WTC11 (cell line): ENCODE measurements at regions not wholly inside any gene's neighbourhood (a gene's known extent, or its start where the extent isn't known, plus 50 kb on each side); places are given as distances from the start of the nearest gene placed in this dataset.

Experiments used
- ATAC-seq: fragments of 200-7000 bp; cut with Tn5 transposase; 2 replicates; pipeline ENCODE4 v1.10.0; 2021; ENCODE audit warnings: mild to moderate bottlenecking, moderate library complexity
- CTCF ChIA-PET: fragments of 300-600 bp; sonication (Branson Sonifier 250); formaldehyde crosslinking; loops from one replicate; lab custom pipeline; 2021; ENCODE audit warnings: antibody characterized with exemption; lab: Charles Lee
- POLR2A ChIA-PET: fragments of 350-600 bp; sonication (Branson Sonifier 250); formaldehyde crosslinking; loops from one replicate; lab custom pipeline; 2021; ENCODE audit warnings: antibody characterized with exemption; lab: Charles Lee
- DNase-seq: peaks from one replicate; pipeline ENCODE4 v3.0.0; 2021; ENCODE audit warnings: low spot score
- H3K27ac Mint-ChIP-seq: 2 replicates; pipeline ENCODE4 v1.8.0; 2021; ENCODE audit warnings: mixed read lengths
- H3K27me3 Mint-ChIP-seq: 2 replicates; pipeline ENCODE4 v1.8.0; 2021; ENCODE audit warnings: low read depth, mild to moderate bottlenecking, moderate library complexity, mixed read lengths
- H3K36me3 Mint-ChIP-seq: 2 replicates; pipeline ENCODE4 v1.8.0; 2021; ENCODE audit warnings: mixed read lengths
- H3K4me1 Mint-ChIP-seq: 2 replicates; pipeline ENCODE4 v1.8.0; 2022; ENCODE audit warnings: mixed read lengths
- H3K4me3 Mint-ChIP-seq: 2 replicates; pipeline ENCODE4 v1.8.0; 2021; ENCODE audit warnings: mild to moderate bottlenecking, moderate library complexity, mixed read lengths
- H3K9me3 Mint-ChIP-seq: 2 replicates; pipeline ENCODE4 v1.8.0; 2021; ENCODE audit warnings: mixed read lengths
- AFF4 ChIP-seq: sonication (generic); formaldehyde crosslinking; IDR thresholded peaks from 2 replicates; pipeline ENCODE4 v1.8.1; 2023; ENCODE audit warnings: mild to moderate bottlenecking, missing genetic modification reagents, borderline replicate concordance
- ATF1 ChIP-seq: sonication (generic); formaldehyde crosslinking; IDR thresholded peaks from 2 replicates; pipeline ENCODE4 v1.8.1; 2023; ENCODE audit warnings: mild to moderate bottlenecking, moderate library complexity, missing genetic modification reagents
- ERG ChIP-seq: fragments of 250-450 bp; sonication (Bioruptor Pico); IDR thresholded peaks from 2 replicates; pipeline ENCODE4 v1.8.0; 2021; ENCODE audit warnings: mild to moderate bottlenecking
- FOXJ3 ChIP-seq: sonication (generic); formaldehyde crosslinking; IDR thresholded peaks from 2 replicates; pipeline ENCODE4 v1.9.0; 2021; ENCODE audit warnings: missing genetic modification reagents, mild to moderate bottlenecking, borderline replicate concordance
- GRHL2 ChIP-seq: fragments of 250-450 bp; sonication (Bioruptor Pico); IDR thresholded peaks from 2 replicates; pipeline ENCODE4 v1.8.0; 2022; ENCODE audit warnings: mild to moderate bottlenecking, moderate library complexity; ENCODE audit not compliant: insufficient replicate concordance, severe bottlenecking
- HMGXB4 ChIP-seq: sonication (generic); formaldehyde crosslinking; IDR thresholded peaks from 2 replicates; pipeline ENCODE4 v1.8.1; 2023; ENCODE audit warnings: mild to moderate bottlenecking, moderate library complexity, missing genetic modification reagents
- JAZF1 ChIP-seq: fragments of 250-450 bp; sonication (Bioruptor Pico); IDR thresholded peaks from 2 replicates; pipeline ENCODE4 v1.9.0; 2021; ENCODE audit warnings: moderate library complexity, mild to moderate bottlenecking, inconsistent platforms
- KAT7 ChIP-seq: sonication (generic); formaldehyde crosslinking; IDR thresholded peaks from 2 replicates; pipeline ENCODE4 v1.8.1; 2023; ENCODE audit warnings: missing genetic modification reagents, mild to moderate bottlenecking, borderline replicate concordance
- NR3C1 ChIP-seq: sonication (generic); formaldehyde crosslinking; conservative IDR thresholded peaks from 2 replicates; pipeline ENCODE4 v1.8.1; 2023; ENCODE audit warnings: low read depth, mild to moderate bottlenecking, missing genetic modification reagents
- RELA ChIP-seq: sonication (generic); formaldehyde crosslinking; IDR thresholded peaks from 2 replicates; pipeline ENCODE4 v1.8.1; 2022; ENCODE audit warnings: missing genetic modification reagents, mild to moderate bottlenecking, borderline replicate concordance
- SMAD4 ChIP-seq: sonication (generic); formaldehyde crosslinking; IDR thresholded peaks from 2 replicates; pipeline ENCODE4 v1.8.0; 2022; ENCODE audit warnings: mild to moderate bottlenecking, missing genetic modification reagents
- TP53 ChIP-seq: sonication (generic); formaldehyde crosslinking; IDR thresholded peaks from 2 replicates; pipeline ENCODE4 v1.8.1; 2023; ENCODE audit warnings: mild to moderate bottlenecking, missing genetic modification reagents
- USF2 ChIP-seq: sonication (generic); formaldehyde crosslinking; IDR thresholded peaks from 2 replicates; pipeline ENCODE4 v1.8.1; 2023; ENCODE audit warnings: mild to moderate bottlenecking, missing genetic modification reagents, moderate library complexity
- ZNF121 ChIP-seq: sonication (generic); formaldehyde crosslinking; IDR thresholded peaks from 2 replicates; pipeline ENCODE4 v1.8.0; 2023; ENCODE audit warnings: missing genetic modification reagents
- ZNF425 ChIP-seq: fragments of 250-450 bp; sonication (Bioruptor Pico); conservative IDR thresholded peaks from 2 replicates; pipeline ENCODE4 v1.9.0; 2021; ENCODE audit warnings: mild to moderate bottlenecking
- ZNF512 ChIP-seq: sonication (generic); formaldehyde crosslinking; IDR thresholded peaks from 2 replicates; pipeline ENCODE4 v1.8.1; 2022; ENCODE audit warnings: missing genetic modification reagents, borderline replicate concordance
- ZSCAN18 ChIP-seq: fragments of 250-450 bp; sonication (Bioruptor Pico); IDR thresholded peaks from 2 replicates; pipeline ENCODE4 v2.1.2; 2022; ENCODE audit warnings: mild to moderate bottlenecking, moderate library complexity

- no peak for TF ChIP-seq ZNF425 (CRISPR knock-in tag)
- no peak for TF ChIP-seq ZNF512 (CRISPR knock-in tag)
- TF ChIP-seq ZSCAN18 = no peak
- TF ChIP-seq JAZF1 = no peak
- TF ChIP-seq, all 79 proteins: peak for 0
Measured at GRCh38 chr10:78794736-78795455, 273.9 kb upstream of the ZMIZ1 start (continued).

GRCh38 chr10:78798976-78799730, 269.6 kb upstream of the ZMIZ1 start:
- H3K27ac Mint-ChIP-seq = no peak overlapping the region
- no peak for TF ChIP-seq GRHL2
- TF ChIP-seq ATF1 (CRISPR knock-in tag) = no peak
- TF ChIP-seq AFF4 (CRISPR knock-in tag) = no peak
- no peak for TF ChIP-seq ZNF121 (CRISPR knock-in tag)
- no peak for TF ChIP-seq USF2 (CRISPR knock-in tag)
- TF ChIP-seq KAT7 (CRISPR knock-in tag) = no peak
- no peak for TF ChIP-seq FOXJ3
- TF ChIP-seq, all 79 proteins: peak for 0
- H3K4me1 Mint-ChIP-seq = peaks cover 4% of the 10 kb centered on the region; the same call in 1 of the 2 replicates
- H3K27me3 Mint-ChIP-seq = peaks cover 13% of the 10 kb centered on the region
- ATAC-seq = no peak
- DNase-seq = no peak
- H3K9me3 Mint-ChIP-seq = no peaks in the 10 kb centered on the region
- H3K36me3 Mint-ChIP-seq = no peaks in the 10 kb centered on the region
- H3K4me3 Mint-ChIP-seq = no peak overlapping the region
- ChIA-PET POLR2A (no interaction called here), CTCF (no interaction called here)

GRCh38 chr10:78800006-78800405, 268.8 kb upstream of the ZMIZ1 start:
- peaks cover 11% of the 10 kb centered on the region for H3K27me3 Mint-ChIP-seq
- H3K9me3 Mint-ChIP-seq = no peaks in the 10 kb centered on the region
- H3K27ac Mint-ChIP-seq = no peak overlapping the region
- peaks cover 4% of the 10 kb centered on the region; the same call in 1 of the 2 replicates for H3K4me1 Mint-ChIP-seq
- H3K36me3 Mint-ChIP-seq = no peaks in the 10 kb centered on the region
- no peak for DNase-seq
- POLR2A ChIA-PET = no interaction called here
- no peak for ATAC-seq
- H3K4me3 Mint-ChIP-seq = no peak overlapping the region
- CTCF ChIA-PET = no interaction called here
- TF ChIP-seq ERG (no peak), NR3C1 (no peak), SMAD4 (CRISPR knock-in tag) (no peak), TP53 (CRISPR knock-in tag) (no peak), RELA (CRISPR knock-in tag) (no peak), HMGXB4 (CRISPR knock-in tag) (no peak), USF2 (CRISPR knock-in tag) (no peak)
